HCT116 (cell line): ENCODE measurements at regions not wholly inside any gene's neighbourhood (a gene's known extent, or its start where the extent isn't known, plus 50 kb on each side); places are given as distances from the start of the nearest gene placed in this dataset.

Source experiments
- ATAC-seq: fragments of 200-7000 bp; cut with Tn5 transposase; 2 replicates; pipeline ENCODE4 v1.9.1; 2020; ENCODE audit warnings: mild to moderate bottlenecking, moderate library complexity
- BruUV-seq: library from RNA; stranded (reverse); fragments of 400-500 nt; replicated peaks from 2 replicates; lab custom pipeline; 2021; lab: Mats Ljungman, UMichigan
- CTCF ChIA-PET: fragments of 300-600 bp; sonication (Branson Sonifier 250); formaldehyde crosslinking; loops from one replicate; lab custom pipeline; 2021; ENCODE audit warnings: antibody characterized with exemption; lab: Charles Lee
- POLR2A ChIA-PET: fragments of 300-600, 350-600 bp; sonication (Branson Sonifier 250); formaldehyde crosslinking; loops from one replicate; lab custom pipeline; 2021; ENCODE audit warnings: antibody characterized with exemption; lab: Charles Lee
- RAD21 ChIA-PET, 2 experiments: fragments of 300-600 bp; sonication (Branson Sonifier 250); formaldehyde crosslinking; loops; one replicate each; lab custom pipeline; 2023; ENCODE audit warnings: low total read pairs in 2 of 2; ENCODE audit not compliant: uncharacterized antibody in 2 of 2, unreplicated experiment in 2 of 2, low non-redundant PET in 1 of 2; lab: Charles Lee
- DNase-seq: peaks from one replicate; pipeline ENCODE4 v3.0.0-alpha.2; 2010; ENCODE audit warnings: low read depth, low spot score
- H2AFZ ChIP-seq: fragments of 200-600 bp; shearing (Covaris generic), sonication (generic); 2 replicates; pipeline ENCODE4 v1.6.1; 2017; ENCODE audit warnings: low read depth, mixed run types, mixed read lengths, antibody characterized with exemption, low read length; ENCODE audit not compliant: poor library complexity, severe bottlenecking
- H3K27ac ChIP-seq: 2 replicates; pipeline ENCODE4 v1.5.1; 2012; ENCODE audit warnings: low read depth, low read length
- H3K27me3 ChIP-seq: fragments of 200-600 bp; sonication (generic); 2 replicates; pipeline ENCODE4 v1.6.1; 2016; ENCODE audit warnings: mixed run types, low read length, mixed read lengths; ENCODE audit not compliant: insufficient read depth
- H3K36me3 ChIP-seq, 2 experiments: fragments of 200-500 bp in 1 of 2; fragments of 200-600 bp in 1 of 2; sonication (Bioruptor generic) in 1 of 2; sonication (generic) in 1 of 2; 2 replicates each; pipeline versions ENCODE4 v1.5.1 to v1.6.1; 2014 to 2016; ENCODE audit warnings: low read length in 2 of 2, inconsistent platforms in 1 of 2, mixed read lengths in 1 of 2, mixed run types in 1 of 2; ENCODE audit not compliant: insufficient read depth in 2 of 2, control insufficient read depth in 1 of 2
- H3K4me1 ChIP-seq, 2 experiments: fragments of 200-600 bp in 1 of 2; sonication (generic) in 1 of 2; 2 replicates each; pipeline versions ENCODE4 v1.5.1 to v1.6.1; 2012 to 2017; ENCODE audit warnings: low read length in 2 of 2, inconsistent platforms in 1 of 2, mild to moderate bottlenecking in 1 of 2, mixed read lengths in 1 of 2, mixed run types in 1 of 2, moderate library complexity in 1 of 2; ENCODE audit not compliant: insufficient read depth in 2 of 2, control insufficient read depth in 1 of 2
- H3K4me2 ChIP-seq: fragments of 200-600 bp; sonication (generic); 2 replicates; pipeline ENCODE4 v1.6.1; 2017; ENCODE audit warnings: mixed run types, low read length, mixed read lengths
- H3K4me3 ChIP-seq, 2 experiments: fragments of 200-600 bp in 1 of 2; sonication (generic) in 1 of 2; replicated peaks in 1 of 2; 2 replicates each; pipeline ENCODE4 v1.5.1; 2011 to 2016; ENCODE audit warnings: low read length in 2 of 2, control low read depth in 1 of 2, low read depth in 1 of 2, mild to moderate bottlenecking in 1 of 2, mixed read lengths in 1 of 2, mixed run types in 1 of 2
- H3K79me2 ChIP-seq: fragments of 200-600 bp; sonication (generic); 2 replicates; pipeline ENCODE4 v1.6.1; 2017; ENCODE audit warnings: mild to moderate bottlenecking, mixed run types, low read length, moderate library complexity, mixed read lengths; ENCODE audit not compliant: insufficient read depth
- H3K9ac ChIP-seq: fragments of 200-600 bp; sonication (generic); 2 replicates; pipeline ENCODE4 v1.6.1; 2016; ENCODE audit warnings: low read length, mixed read lengths
- H3K9me2 ChIP-seq: fragments of 200-600 bp; sonication (generic), shearing (Covaris generic); 2 replicates; pipeline ENCODE4 v1.6.1; 2017; ENCODE audit warnings: mixed run types, mild to moderate bottlenecking, moderate library complexity; ENCODE audit not compliant: insufficient read depth
- H3K9me3 ChIP-seq, 2 experiments: fragments of 200-500 bp in 1 of 2; fragments of 200-600 bp in 1 of 2; sonication (Bioruptor generic) in 1 of 2; sonication (generic) in 1 of 2; 2 replicates each; pipeline ENCODE4 v1.6.1; 2014 to 2017; ENCODE audit warnings: low read length in 2 of 2, mixed read lengths in 2 of 2, inconsistent platforms in 1 of 2, low read depth in 1 of 2, mild to moderate bottlenecking in 1 of 2, mixed run types in 1 of 2, moderate library complexity in 1 of 2; ENCODE audit not compliant: control insufficient read depth in 1 of 2, insufficient read depth in 1 of 2
- H4K20me1 ChIP-seq: fragments of 200-600 bp; sonication (generic), shearing (Covaris generic); 2 replicates; pipeline ENCODE4 v1.6.1; 2017; ENCODE audit warnings: mixed run types, mild to moderate bottlenecking, moderate library complexity; ENCODE audit not compliant: insufficient read depth
- CBX3 ChIP-seq: IDR thresholded peaks from 2 replicates; pipeline ENCODE4 v1.6.1; 2012; ENCODE audit warnings: low read depth
- EGR1 ChIP-seq: IDR thresholded peaks from 2 replicates; pipeline ENCODE4 v1.6.1; 2012; ENCODE audit warnings: low read depth
- EZH2 ChIP-seq: fragments of 200-600 bp; sonication (generic); IDR thresholded peaks from 2 replicates; pipeline ENCODE4 v1.6.1; 2017; ENCODE audit warnings: antibody characterized with exemption, mixed run types
- JUND ChIP-seq: IDR thresholded peaks from 2 replicates; pipeline ENCODE4 v1.6.1; 2012
- POLR2AphosphoS5 ChIP-seq: IDR thresholded peaks from 2 replicates; pipeline ENCODE4 v1.6.1; 2011; ENCODE audit warnings: mild to moderate bottlenecking, low read depth, low read length, moderate library complexity
- SIN3A ChIP-seq: IDR thresholded peaks from 2 replicates; pipeline ENCODE4 v1.6.1; 2012; ENCODE audit warnings: low read depth
- intact Hi-C: fragments of 100-400 bp; cut with micrococcal nuclease; formaldehyde crosslinking; loops from 2 replicates; pipeline ENCODE4 v1.10.0; 2022
- TF ChIP-seq, protein P1 (sequence below), 3 experiments: fragments of 200-600 bp in 1 of 3; sonication (generic) in 1 of 3; IDR thresholded peaks in 2 of 3; conservative IDR thresholded peaks in 1 of 3; 2 replicates each; pipeline ENCODE4 v1.5.1; 2012 to 2017; ENCODE audit warnings: low read depth in 2 of 3, low read length in 2 of 3, antibody characterized with exemption in 1 of 3, borderline replicate concordance in 1 of 3, control low read depth in 1 of 3, mild to moderate bottlenecking in 1 of 3, mixed read lengths in 1 of 3, mixed run types in 1 of 3, moderate library complexity in 1 of 3; ENCODE audit not compliant: insufficient read depth in 1 of 3

- ChIA-PET RAD21 (no interaction called here), POLR2A (no interaction called here), CTCF (no interaction called here)
- Histone ChIP-seq H2AFZ (no peak overlapping the region), H3K27me3 (no peaks in the 10 kb centered on the region), H3K79me2 (peaks cover 10% of the 10 kb centered on the region; the same call in 1 of the 2 replicates), H3K4me2 (no peak overlapping the region), H3K4me3 (no peak overlapping the region), H3K27ac (no peak overlapping the region), H3K9me3 (peaks cover 10 to 26% of the 10 kb centered on the region in 2 experiments; a peak in 3 of 4 replicates), H3K9me2 (no peaks in the 10 kb centered on the region), H4K20me1 (no peaks in the 10 kb centered on the region), H3K36me3 (no peaks in the 10 kb centered on the region), H3K9ac (no peak overlapping the region), H3K4me1 (no peaks in the 10 kb centered on the region)
- intact Hi-C loops = no loop called here
- no peak for DNase-seq
- TF ChIP-seq, protein P1, sequence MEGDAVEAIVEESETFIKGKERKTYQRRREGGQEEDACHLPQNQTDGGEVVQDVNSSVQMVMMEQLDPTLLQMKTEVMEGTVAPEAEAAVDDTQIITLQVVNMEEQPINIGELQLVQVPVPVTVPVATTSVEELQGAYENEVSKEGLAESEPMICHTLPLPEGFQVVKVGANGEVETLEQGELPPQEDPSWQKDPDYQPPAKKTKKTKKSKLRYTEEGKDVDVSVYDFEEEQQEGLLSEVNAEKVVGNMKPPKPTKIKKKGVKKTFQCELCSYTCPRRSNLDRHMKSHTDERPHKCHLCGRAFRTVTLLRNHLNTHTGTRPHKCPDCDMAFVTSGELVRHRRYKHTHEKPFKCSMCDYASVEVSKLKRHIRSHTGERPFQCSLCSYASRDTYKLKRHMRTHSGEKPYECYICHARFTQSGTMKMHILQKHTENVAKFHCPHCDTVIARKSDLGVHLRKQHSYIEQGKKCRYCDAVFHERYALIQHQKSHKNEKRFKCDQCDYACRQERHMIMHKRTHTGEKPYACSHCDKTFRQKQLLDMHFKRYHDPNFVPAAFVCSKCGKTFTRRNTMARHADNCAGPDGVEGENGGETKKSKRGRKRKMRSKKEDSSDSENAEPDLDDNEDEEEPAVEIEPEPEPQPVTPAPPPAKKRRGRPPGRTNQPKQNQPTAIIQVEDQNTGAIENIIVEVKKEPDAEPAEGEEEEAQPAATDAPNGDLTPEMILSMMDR (IDR thresholded peaks at IDR 0.05 in 2 of 3, conservative IDR thresholded peaks at IDR 0.05 in 1 of 3; ENCODE audit: borderline replicate concordance in 1 of 3, insufficient read depth in 1 of 3, low read depth in 2 of 3, low read length in 2 of 3) = peak in 2 of 3 experiments; percentile 26 to 43; a peak in 3 of 6 replicates
- no peak for TF ChIP-seq CBX3
- no peak for TF ChIP-seq JUND
- no peak for TF ChIP-seq SIN3A
- TF ChIP-seq POLR2AphosphoS5 = no peak
- TF ChIP-seq EZH2 = no peak
- BruUV-seq = no TSS peak
- no peak for ATAC-seq
These were observed 1435.2 kb downstream of the UQCRFS1 start for GRCh38 chr19:27777726-27778125.

DNA sequence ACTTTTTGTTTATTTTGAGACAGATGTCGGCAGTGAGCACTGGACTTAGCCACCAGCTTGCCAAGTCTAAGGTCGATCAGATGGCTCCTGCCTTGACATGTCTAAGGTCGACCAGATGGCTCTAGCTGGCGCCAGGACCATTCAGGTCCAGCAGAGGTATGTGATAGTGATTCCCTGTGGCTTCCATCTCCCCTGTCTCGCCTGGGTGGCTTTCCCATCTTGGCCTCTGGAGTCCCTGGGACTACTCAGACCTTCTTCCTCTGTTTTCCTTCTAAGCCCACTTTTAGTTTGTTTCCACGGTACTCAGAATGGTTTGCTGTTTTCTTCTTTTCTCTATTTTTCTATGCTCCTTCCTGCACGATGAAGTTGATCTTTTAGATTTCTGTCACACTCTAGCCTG is 1435.7 kb downstream of the UQCRFS1 start:
- Histone ChIP-seq H3K79me2 (peaks cover 8% of the 10 kb centered on the region; the same call in 1 of the 2 replicates), H3K9ac (no peak overlapping the region), H3K9me2 (no peaks in the 10 kb centered on the region), H3K4me3 (no peak overlapping the region), H3K27me3 (no peaks in the 10 kb centered on the region), H3K27ac (no peak overlapping the region), H3K9me3 (peaks cover 12 to 29% of the 10 kb centered on the region in 2 experiments; a peak in 3 of 4 replicates), H3K36me3 (no peaks in the 10 kb centered on the region), H3K4me2 (no peak overlapping the region), H2AFZ (no peak overlapping the region), H4K20me1 (no peaks in the 10 kb centered on the region)
- no TSS peak for BruUV-seq
- RAD21 ChIA-PET = no interaction called here
- CTCF ChIA-PET = no interaction called here
- POLR2A ChIA-PET = no interaction called here
- DNase-seq = no peak
- ATAC-seq = no peak
- intact Hi-C loops = no loop called here
- no peak for TF ChIP-seq EGR1
- TF ChIP-seq, all 23 proteins: peak for 0
- no peaks in the 10 kb centered on the region for H3K4me1 ChIP-seq
